ENCODE measurements at regions not wholly inside any gene's neighbourhood (a gene's known extent, or its start where the extent isn't known, plus 50 kb on each side); places are given as distances from the start of the nearest gene placed in this dataset.

GRCh38 chr3:104785947-104786346 is 580.8 kb upstream of the ALCAM start:
- H3K4me3 ChIP-seq (replicated peaks; ENCODE audit: low read depth, low read length), result no peak overlapping the region
- no peak for DNase-seq (ENCODE audit: extremely low read depth, low read depth)
- TF ChIP-seq, protein P1, sequence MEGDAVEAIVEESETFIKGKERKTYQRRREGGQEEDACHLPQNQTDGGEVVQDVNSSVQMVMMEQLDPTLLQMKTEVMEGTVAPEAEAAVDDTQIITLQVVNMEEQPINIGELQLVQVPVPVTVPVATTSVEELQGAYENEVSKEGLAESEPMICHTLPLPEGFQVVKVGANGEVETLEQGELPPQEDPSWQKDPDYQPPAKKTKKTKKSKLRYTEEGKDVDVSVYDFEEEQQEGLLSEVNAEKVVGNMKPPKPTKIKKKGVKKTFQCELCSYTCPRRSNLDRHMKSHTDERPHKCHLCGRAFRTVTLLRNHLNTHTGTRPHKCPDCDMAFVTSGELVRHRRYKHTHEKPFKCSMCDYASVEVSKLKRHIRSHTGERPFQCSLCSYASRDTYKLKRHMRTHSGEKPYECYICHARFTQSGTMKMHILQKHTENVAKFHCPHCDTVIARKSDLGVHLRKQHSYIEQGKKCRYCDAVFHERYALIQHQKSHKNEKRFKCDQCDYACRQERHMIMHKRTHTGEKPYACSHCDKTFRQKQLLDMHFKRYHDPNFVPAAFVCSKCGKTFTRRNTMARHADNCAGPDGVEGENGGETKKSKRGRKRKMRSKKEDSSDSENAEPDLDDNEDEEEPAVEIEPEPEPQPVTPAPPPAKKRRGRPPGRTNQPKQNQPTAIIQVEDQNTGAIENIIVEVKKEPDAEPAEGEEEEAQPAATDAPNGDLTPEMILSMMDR (IDR thresholded peaks at IDR 0.05; ENCODE audit: low read depth, low read length, missing control alignments), result no peak

DNA sequence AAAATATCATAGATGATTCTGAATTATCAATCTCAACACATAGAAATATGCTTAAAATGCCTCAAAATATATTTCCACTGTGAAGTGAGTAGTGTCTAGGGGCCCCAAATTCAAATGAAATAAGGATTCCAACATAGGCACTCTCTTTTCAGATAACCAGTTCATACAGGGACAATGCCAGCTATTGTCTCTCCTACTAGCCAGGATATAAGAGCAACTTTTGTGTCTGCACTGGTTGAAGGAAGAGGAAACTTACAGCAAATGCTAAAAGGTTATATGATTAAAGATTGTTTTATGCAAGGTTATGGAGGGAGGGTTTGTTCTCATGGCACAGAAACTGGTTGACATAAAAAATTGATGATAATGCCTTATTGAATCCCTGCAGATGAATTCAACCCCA is 579.4 kb upstream of the ALCAM start:
- DNase-seq (ENCODE audit: extremely low read depth, low read depth), result no peak
- no peak overlapping the region for H3K4me3 ChIP-seq (replicated peaks; ENCODE audit: low read depth, low read length)
- TF ChIP-seq, protein P1 (IDR thresholded peaks at IDR 0.05; ENCODE audit: low read depth, low read length, missing control alignments), result no peak

DNA sequence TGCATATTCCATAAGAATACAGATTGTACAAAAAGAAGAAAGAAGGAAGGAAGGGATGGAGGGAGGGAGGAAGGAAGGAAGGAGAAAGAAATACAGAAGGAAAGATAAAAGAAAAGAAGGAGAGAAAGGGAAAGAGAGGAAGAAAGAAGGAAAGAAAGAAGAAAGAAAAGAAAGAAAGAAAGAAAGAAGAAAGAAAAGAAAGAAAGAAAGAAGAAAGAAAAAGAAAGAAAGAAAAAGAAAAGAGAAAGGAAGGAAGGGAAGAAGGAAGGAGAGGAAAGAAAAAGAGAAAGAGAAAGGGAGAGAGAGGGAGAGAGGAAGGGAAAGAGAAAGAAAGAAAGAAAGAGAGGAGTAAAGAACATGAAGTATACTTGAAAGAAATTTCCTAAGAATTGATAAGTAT is 577.9 kb upstream of the ALCAM start:
- TF ChIP-seq, protein P1 (IDR thresholded peaks at IDR 0.05; ENCODE audit: low read depth, low read length, missing control alignments), result no peak
- no peak for DNase-seq (ENCODE audit: extremely low read depth, low read depth)
- no peak overlapping the region for H3K4me3 ChIP-seq (replicated peaks; ENCODE audit: low read depth, low read length)

DNA sequence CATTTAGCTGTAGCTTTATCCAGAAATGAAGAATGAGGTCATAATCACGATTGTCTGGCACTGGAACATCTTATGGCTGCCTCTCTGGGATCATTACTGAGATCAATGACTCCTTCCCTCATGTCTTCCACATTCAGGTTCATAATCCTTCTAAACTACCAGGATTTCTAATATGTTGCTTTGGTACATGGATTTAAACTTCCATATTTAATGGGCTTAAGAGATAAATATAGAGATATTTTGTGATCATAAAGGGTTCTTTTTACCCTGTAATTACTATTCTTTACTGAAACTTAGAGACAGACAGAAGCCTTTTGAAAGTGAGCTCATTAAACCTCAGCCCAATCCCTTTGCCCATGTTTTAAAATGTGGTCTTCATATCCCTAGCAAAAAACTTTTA is 575.4 kb upstream of the ALCAM start:
- DNase-seq (ENCODE audit: extremely low read depth, low read depth), result no peak
- TF ChIP-seq, protein P1 (IDR thresholded peaks at IDR 0.05; ENCODE audit: low read depth, low read length, missing control alignments), result no peak
- no peak overlapping the region for H3K4me3 ChIP-seq (replicated peaks; ENCODE audit: low read depth, low read length)

- H3K4me3 ChIP-seq (replicated peaks; ENCODE audit: low read depth, low read length), result no peak overlapping the region
- TF ChIP-seq, protein P1 (IDR thresholded peaks at IDR 0.05; ENCODE audit: low read depth, low read length, missing control alignments), result no peak
- DNase-seq (ENCODE audit: extremely low read depth, low read depth), result no peak
Observed at GRCh38 chr3:104796556-104796955, 570.2 kb upstream of the ALCAM start.

DNA sequence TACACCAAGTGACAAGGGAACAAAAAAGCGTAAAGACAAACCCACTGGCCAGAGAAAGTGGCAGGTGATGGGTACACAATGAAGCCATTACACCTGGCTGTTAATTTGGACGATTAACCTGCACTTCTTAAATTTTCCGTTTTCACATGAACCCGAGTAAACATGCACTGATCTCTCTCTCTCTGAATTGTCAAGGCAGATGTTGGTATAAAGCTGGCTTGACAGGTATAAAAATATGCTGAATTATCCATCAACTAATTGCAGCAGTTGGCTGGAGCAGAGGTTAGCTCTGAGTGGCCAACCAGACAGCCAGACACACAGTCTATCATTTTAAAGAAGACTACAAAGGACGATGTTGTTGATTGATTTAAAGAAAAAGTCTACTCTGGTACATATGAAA is 561.7 kb upstream of the ALCAM start:
- DNase-seq (ENCODE audit: extremely low read depth, low read depth), result no peak
- no peak overlapping the region for H3K4me3 ChIP-seq (replicated peaks; ENCODE audit: low read depth, low read length)

DNA sequence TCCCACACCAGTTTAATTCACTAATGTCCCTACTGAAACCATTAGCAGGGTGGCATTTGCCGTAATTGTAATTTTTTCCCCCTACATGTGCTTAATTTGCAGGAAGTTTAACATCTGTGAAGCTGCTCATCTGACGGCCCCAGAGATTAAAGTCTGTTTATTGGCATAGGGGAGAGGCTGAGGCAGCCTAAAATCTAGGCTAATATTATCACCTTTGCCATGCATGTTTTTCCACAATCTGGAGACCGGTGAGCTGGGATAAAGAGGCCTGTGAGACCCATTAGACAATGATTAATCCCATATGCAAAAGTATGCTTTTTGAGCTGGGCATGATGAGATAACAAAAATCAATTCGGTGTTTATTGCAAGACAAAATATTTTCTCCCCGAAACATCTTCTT is 561.2 kb upstream of the ALCAM start:
- no peak for DNase-seq (ENCODE audit: extremely low read depth, low read depth)
- TF ChIP-seq, protein P1 (IDR thresholded peaks at IDR 0.05; ENCODE audit: low read depth, low read length, missing control alignments), result no peak
- H3K4me3 ChIP-seq (replicated peaks; ENCODE audit: low read depth, low read length), result no peak overlapping the region

More for the DNA sequence above, 561.7 kb upstream of the ALCAM start:
- TF ChIP-seq, protein P1 (IDR thresholded peaks at IDR 0.05; ENCODE audit: low read depth, low read length, missing control alignments), result no peak

All from HFF-Myc (cell line).